GM12874 (cell line): ENCODE measurements at regions not wholly inside any gene's neighbourhood (a gene's known extent, or its start where the extent isn't known, plus 50 kb on each side); places are given as distances from the start of the nearest gene placed in this dataset.

Source experiments
- TF ChIP-seq, protein P1 (sequence below): IDR thresholded peaks from 2 replicates; pipeline ENCODE4 v1.5.1; 2011; ENCODE audit warnings: low read depth, mild to moderate bottlenecking, control low read depth, low read length, moderate library complexity; ENCODE audit not compliant: insufficient read depth

DNA sequence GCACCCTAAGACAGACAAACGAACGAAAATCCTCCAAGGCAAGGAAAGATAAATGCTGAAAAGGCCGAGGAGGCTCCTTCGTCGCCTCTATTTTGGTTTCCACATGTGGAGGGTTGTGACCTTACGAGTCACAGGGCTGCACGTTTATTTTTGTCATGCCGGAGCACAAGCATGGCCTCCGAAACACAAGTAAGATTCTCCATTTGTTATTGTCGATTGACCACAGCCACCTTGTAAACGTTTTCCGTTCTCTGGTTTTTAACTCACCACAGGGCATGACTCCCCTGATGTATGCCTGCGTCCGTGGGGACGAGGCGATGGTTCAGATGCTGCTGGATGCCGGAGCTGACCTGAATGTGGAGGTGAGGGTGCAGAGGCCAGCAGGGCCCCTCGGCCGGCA lies 73.1 kb upstream of the PWP1 start:
- TF ChIP-seq, protein P1, sequence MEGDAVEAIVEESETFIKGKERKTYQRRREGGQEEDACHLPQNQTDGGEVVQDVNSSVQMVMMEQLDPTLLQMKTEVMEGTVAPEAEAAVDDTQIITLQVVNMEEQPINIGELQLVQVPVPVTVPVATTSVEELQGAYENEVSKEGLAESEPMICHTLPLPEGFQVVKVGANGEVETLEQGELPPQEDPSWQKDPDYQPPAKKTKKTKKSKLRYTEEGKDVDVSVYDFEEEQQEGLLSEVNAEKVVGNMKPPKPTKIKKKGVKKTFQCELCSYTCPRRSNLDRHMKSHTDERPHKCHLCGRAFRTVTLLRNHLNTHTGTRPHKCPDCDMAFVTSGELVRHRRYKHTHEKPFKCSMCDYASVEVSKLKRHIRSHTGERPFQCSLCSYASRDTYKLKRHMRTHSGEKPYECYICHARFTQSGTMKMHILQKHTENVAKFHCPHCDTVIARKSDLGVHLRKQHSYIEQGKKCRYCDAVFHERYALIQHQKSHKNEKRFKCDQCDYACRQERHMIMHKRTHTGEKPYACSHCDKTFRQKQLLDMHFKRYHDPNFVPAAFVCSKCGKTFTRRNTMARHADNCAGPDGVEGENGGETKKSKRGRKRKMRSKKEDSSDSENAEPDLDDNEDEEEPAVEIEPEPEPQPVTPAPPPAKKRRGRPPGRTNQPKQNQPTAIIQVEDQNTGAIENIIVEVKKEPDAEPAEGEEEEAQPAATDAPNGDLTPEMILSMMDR, result no peak

DNA sequence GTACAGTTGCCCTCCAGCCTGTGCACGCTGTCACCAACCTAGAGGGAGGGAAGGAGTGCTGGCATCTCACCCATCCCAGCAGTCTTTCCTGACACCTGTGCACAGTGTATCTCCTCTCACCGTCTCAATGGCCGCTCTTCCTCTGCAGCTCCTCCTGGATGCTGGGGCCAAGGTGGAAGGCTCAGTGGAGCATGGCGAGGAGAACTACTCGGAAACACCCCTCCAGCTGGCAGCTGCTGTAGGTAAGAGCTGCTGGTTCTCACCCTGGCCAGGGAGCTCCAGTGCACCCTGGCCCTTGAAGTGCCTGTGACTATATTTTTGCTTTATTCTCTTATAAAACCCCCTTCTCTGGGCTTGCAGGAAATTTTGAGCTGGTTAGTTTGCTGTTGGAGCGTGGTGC lies 68.7 kb upstream of the PWP1 start:
- TF ChIP-seq, protein P1, result no peak

DNA sequence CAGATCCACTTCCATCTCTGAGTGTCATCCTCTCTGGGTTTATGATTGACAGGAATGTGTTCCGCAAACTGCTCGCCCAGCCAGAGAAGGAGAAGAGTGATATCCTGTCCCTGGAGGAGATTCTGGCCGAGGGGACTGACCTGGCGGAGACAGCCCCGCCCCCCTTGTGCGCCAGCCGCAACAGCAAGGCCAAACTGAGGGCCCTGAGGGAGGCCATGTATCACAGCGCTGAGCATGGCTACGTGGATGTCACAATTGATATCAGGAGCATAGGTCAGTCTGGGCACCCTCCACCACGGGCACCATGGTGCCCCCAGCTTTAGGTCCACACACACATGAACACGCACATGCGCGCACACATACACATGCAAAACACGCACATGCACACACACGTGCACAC lies 67.5 kb upstream of the PWP1 start:
- TF ChIP-seq, protein P1, result no peak

DNA sequence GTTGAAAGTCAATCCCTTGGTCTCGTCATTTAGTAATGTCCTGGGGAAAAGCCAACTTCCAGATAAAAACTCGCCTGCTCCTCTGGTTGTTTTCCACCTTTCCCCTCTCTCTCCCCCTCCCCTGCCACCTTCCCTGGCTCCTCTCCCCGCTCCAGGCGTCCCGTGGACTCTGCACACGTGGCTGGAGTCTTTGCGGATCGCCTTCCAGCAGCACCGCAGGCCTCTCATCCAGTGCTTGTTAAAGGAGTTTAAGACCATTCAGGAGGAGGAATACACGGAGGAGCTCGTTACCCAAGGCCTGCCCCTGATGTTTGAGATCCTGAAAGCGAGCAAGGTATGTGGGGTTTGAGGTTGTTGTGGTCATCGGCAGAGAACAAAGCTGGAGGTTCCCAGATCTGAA lies 65.8 kb upstream of the PWP1 start:
- TF ChIP-seq, protein P1, result no peak

DNA sequence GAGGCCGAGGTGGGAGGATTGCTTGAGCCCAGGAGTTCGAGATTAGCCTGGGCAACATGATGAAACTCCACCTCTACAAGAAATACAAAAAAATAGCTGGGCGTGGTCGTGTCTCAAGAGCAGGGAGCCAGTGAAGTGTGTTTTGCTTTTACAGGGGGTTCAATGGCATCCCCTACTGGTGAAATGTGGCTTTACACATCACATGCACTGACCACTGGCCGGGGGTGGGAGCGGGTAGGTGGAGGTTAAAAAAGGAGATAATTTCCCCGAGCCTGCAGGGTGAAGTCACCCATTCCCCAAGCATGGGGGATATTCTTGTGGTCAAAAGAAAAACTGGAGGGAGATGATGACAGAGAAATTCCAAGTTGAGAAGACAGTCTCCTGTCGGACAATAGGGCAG lies 63.6 kb upstream of the PWP1 start:
- TF ChIP-seq, protein P1, result peak; percentile 72

DNA sequence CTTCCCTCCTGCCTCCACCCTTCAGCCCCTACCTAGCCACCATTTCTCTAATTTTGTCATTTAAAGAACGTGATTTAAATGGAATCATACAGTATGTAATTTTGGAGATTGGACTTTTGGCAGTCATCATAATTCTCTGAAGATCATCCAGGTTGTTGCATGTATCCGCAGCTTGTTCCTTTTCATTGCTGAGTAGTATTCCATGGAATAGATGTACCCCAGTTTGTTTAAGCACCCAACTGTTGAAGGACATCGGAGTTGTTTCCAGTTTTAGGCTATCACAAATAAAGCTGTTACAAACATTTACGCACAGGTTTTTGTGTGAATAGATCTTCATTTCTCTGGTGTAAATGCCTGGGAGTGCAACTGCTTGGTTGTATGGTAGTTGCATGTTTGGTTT lies 61.1 kb upstream of the PWP1 start:
- TF ChIP-seq, protein P1, result no peak

DNA sequence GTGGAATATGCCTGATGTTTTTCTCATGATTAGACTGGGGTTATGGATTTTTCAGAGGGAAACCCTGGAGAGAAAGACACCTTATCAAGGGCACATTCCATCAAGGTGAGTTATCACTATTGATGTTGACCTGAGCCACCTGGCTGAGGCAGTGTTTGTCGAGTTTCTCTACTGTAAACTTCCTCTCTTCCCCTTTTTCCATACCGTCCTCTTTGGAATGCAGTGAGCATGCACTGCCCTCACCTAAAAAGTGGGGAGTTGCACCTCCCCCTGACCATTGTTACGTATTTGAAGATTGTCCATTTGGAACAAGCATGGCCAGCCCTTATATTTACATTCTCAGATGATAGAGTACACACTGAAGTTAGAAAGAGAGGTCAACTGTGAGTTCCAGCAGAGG lies 53.9 kb upstream of the PWP1 start:
- TF ChIP-seq, protein P1, result no peak

DNA sequence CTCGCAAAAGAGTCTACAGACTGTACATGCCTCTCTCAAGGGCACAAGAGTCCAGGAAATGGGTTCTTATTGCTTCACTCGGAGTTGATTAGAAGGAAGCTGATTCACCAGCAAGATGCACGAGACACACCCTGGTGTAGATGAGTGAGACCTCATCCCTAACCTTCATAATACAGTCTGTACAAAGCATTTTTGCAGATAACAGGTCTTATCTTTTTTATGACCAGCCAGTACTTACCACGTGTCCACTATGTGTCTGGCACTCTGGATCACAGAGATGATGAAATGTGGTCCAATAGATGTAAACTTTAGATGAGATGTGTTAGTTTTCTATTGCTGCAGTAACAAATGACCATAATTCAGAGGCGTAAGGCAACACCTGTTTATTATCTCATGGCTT lies 53.4 kb upstream of the PWP1 start:
- TF ChIP-seq, protein P1, result no peak
